HCT116 (cell line): ENCODE measurements at regions not wholly inside any gene's neighbourhood (a gene's known extent, or its start where the extent isn't known, plus 50 kb on each side); places are given as distances from the start of the nearest gene placed in this dataset.

Source experiments
- ATAC-seq: fragments of 200-7000 bp; cut with Tn5 transposase; 2 replicates; pipeline ENCODE4 v1.9.1; 2020; ENCODE audit warnings: mild to moderate bottlenecking, moderate library complexity
- BruUV-seq: library from RNA; stranded (reverse); fragments of 400-500 nt; replicated peaks from 2 replicates; lab custom pipeline; 2021; lab: Mats Ljungman, UMichigan
- CTCF ChIA-PET: fragments of 300-600 bp; sonication (Branson Sonifier 250); formaldehyde crosslinking; loops from one replicate; lab custom pipeline; 2021; ENCODE audit warnings: antibody characterized with exemption; lab: Charles Lee
- POLR2A ChIA-PET: fragments of 300-600, 350-600 bp; sonication (Branson Sonifier 250); formaldehyde crosslinking; loops from one replicate; lab custom pipeline; 2021; ENCODE audit warnings: antibody characterized with exemption; lab: Charles Lee
- RAD21 ChIA-PET, 2 experiments: fragments of 300-600 bp; sonication (Branson Sonifier 250); formaldehyde crosslinking; loops; one replicate each; lab custom pipeline; 2023; ENCODE audit warnings: low total read pairs in 2 of 2; ENCODE audit not compliant: uncharacterized antibody in 2 of 2, unreplicated experiment in 2 of 2, low non-redundant PET in 1 of 2; lab: Charles Lee
- DNase-seq: peaks from one replicate; pipeline ENCODE4 v3.0.0-alpha.2; 2010; ENCODE audit warnings: low read depth, low spot score
- H2AFZ ChIP-seq: fragments of 200-600 bp; shearing (Covaris generic), sonication (generic); 2 replicates; pipeline ENCODE4 v1.6.1; 2017; ENCODE audit warnings: low read depth, mixed run types, mixed read lengths, antibody characterized with exemption, low read length; ENCODE audit not compliant: poor library complexity, severe bottlenecking
- H3K27ac ChIP-seq: 2 replicates; pipeline ENCODE4 v1.5.1; 2012; ENCODE audit warnings: low read depth, low read length
- H3K27me3 ChIP-seq: fragments of 200-600 bp; sonication (generic); 2 replicates; pipeline ENCODE4 v1.6.1; 2016; ENCODE audit warnings: mixed run types, low read length, mixed read lengths; ENCODE audit not compliant: insufficient read depth
- H3K36me3 ChIP-seq, 2 experiments: fragments of 200-500 bp in 1 of 2; fragments of 200-600 bp in 1 of 2; sonication (Bioruptor generic) in 1 of 2; sonication (generic) in 1 of 2; 2 replicates each; pipeline versions ENCODE4 v1.5.1 to v1.6.1; 2014 to 2016; ENCODE audit warnings: low read length in 2 of 2, inconsistent platforms in 1 of 2, mixed read lengths in 1 of 2, mixed run types in 1 of 2; ENCODE audit not compliant: insufficient read depth in 2 of 2, control insufficient read depth in 1 of 2
- H3K4me1 ChIP-seq, 2 experiments: fragments of 200-600 bp in 1 of 2; sonication (generic) in 1 of 2; 2 replicates each; pipeline versions ENCODE4 v1.5.1 to v1.6.1; 2012 to 2017; ENCODE audit warnings: low read length in 2 of 2, inconsistent platforms in 1 of 2, mild to moderate bottlenecking in 1 of 2, mixed read lengths in 1 of 2, mixed run types in 1 of 2, moderate library complexity in 1 of 2; ENCODE audit not compliant: insufficient read depth in 2 of 2, control insufficient read depth in 1 of 2
- H3K4me2 ChIP-seq: fragments of 200-600 bp; sonication (generic); 2 replicates; pipeline ENCODE4 v1.6.1; 2017; ENCODE audit warnings: mixed run types, low read length, mixed read lengths
- H3K4me3 ChIP-seq, 2 experiments: fragments of 200-600 bp in 1 of 2; sonication (generic) in 1 of 2; replicated peaks in 1 of 2; 2 replicates each; pipeline ENCODE4 v1.5.1; 2011 to 2016; ENCODE audit warnings: low read length in 2 of 2, control low read depth in 1 of 2, low read depth in 1 of 2, mild to moderate bottlenecking in 1 of 2, mixed read lengths in 1 of 2, mixed run types in 1 of 2
- H3K79me2 ChIP-seq: fragments of 200-600 bp; sonication (generic); 2 replicates; pipeline ENCODE4 v1.6.1; 2017; ENCODE audit warnings: mild to moderate bottlenecking, mixed run types, low read length, moderate library complexity, mixed read lengths; ENCODE audit not compliant: insufficient read depth
- H3K9ac ChIP-seq: fragments of 200-600 bp; sonication (generic); 2 replicates; pipeline ENCODE4 v1.6.1; 2016; ENCODE audit warnings: low read length, mixed read lengths
- H3K9me2 ChIP-seq: fragments of 200-600 bp; sonication (generic), shearing (Covaris generic); 2 replicates; pipeline ENCODE4 v1.6.1; 2017; ENCODE audit warnings: mixed run types, mild to moderate bottlenecking, moderate library complexity; ENCODE audit not compliant: insufficient read depth
- H3K9me3 ChIP-seq, 2 experiments: fragments of 200-500 bp in 1 of 2; fragments of 200-600 bp in 1 of 2; sonication (Bioruptor generic) in 1 of 2; sonication (generic) in 1 of 2; 2 replicates each; pipeline ENCODE4 v1.6.1; 2014 to 2017; ENCODE audit warnings: low read length in 2 of 2, mixed read lengths in 2 of 2, inconsistent platforms in 1 of 2, low read depth in 1 of 2, mild to moderate bottlenecking in 1 of 2, mixed run types in 1 of 2, moderate library complexity in 1 of 2; ENCODE audit not compliant: control insufficient read depth in 1 of 2, insufficient read depth in 1 of 2
- H4K20me1 ChIP-seq: fragments of 200-600 bp; sonication (generic), shearing (Covaris generic); 2 replicates; pipeline ENCODE4 v1.6.1; 2017; ENCODE audit warnings: mixed run types, mild to moderate bottlenecking, moderate library complexity; ENCODE audit not compliant: insufficient read depth
- ATF3 ChIP-seq: IDR thresholded peaks from 2 replicates; pipeline ENCODE4 v1.6.1; 2012
- ELF1 ChIP-seq: IDR thresholded peaks from 2 replicates; pipeline ENCODE4 v1.6.1; 2012; ENCODE audit warnings: low read depth, borderline replicate concordance
- EZH2 ChIP-seq: fragments of 200-600 bp; sonication (generic); IDR thresholded peaks from 2 replicates; pipeline ENCODE4 v1.6.1; 2017; ENCODE audit warnings: antibody characterized with exemption, mixed run types
- JUND ChIP-seq: IDR thresholded peaks from 2 replicates; pipeline ENCODE4 v1.6.1; 2012
- MAX ChIP-seq: IDR thresholded peaks from 2 replicates; pipeline ENCODE4 v1.6.1; 2012
- POLR2AphosphoS5 ChIP-seq: IDR thresholded peaks from 2 replicates; pipeline ENCODE4 v1.6.1; 2011; ENCODE audit warnings: mild to moderate bottlenecking, low read depth, low read length, moderate library complexity
- RAD21 ChIP-seq: IDR thresholded peaks from 2 replicates; pipeline ENCODE4 v1.6.1; 2012; ENCODE audit warnings: low read depth, mild to moderate bottlenecking
- SP1 ChIP-seq: IDR thresholded peaks from 2 replicates; pipeline ENCODE4 v1.6.1; 2012; ENCODE audit warnings: low read depth
- SRF ChIP-seq: IDR thresholded peaks from 2 replicates; pipeline ENCODE4 v1.6.1; 2012; ENCODE audit warnings: low read depth
- intact Hi-C: fragments of 100-400 bp; cut with micrococcal nuclease; formaldehyde crosslinking; loops from 2 replicates; pipeline ENCODE4 v1.10.0; 2022
- TF ChIP-seq, protein P1 (sequence below): IDR thresholded peaks from 2 replicates; pipeline ENCODE4 v1.6.1; 2012; ENCODE audit warnings: low read depth

- TF ChIP-seq RAD21 = no peak
- no peak for TF ChIP-seq ELF1
- TF ChIP-seq MAX = no peak
- TF ChIP-seq SRF = no peak
Observed at GRCh38 chr7:94055963-94056362, 51.8 kb upstream of the BET1 start (continued).

DNA sequence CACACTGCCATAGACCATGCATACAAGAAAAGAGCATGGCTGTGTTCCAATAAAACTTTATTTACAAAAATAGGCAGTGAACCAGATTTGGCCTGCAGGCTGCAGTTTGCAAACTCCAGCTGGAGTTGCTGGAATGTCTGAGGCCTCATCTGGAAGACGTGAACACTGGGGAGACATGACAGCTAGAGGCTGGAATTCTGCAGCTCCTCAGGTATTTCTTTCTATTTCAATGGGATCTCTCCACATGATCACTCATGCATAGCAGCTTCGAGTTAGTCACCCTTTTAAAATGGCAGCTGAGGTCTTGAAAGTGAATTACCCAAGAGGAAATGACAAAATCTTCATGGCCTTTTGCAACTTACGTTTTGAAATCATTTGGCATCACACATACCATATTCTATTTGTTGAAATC lies 52.6 kb upstream of the BET1 start:
- Histone ChIP-seq H3K9me3 (no peaks in the 10 kb centered on the region), H3K27ac (no peak overlapping the region), H3K9me2 (no peaks in the 10 kb centered on the region), H3K4me2 (no peak overlapping the region), H3K79me2 (no peaks in the 10 kb centered on the region), H3K9ac (no peak overlapping the region), H3K27me3 (peaks cover 13% of the 10 kb centered on the region; the same call in 1 of the 2 replicates), H3K4me3 (no peak overlapping the region), H3K36me3 (no peaks in the 10 kb centered on the region), H2AFZ (no peak overlapping the region), H4K20me1 (no peaks in the 10 kb centered on the region), H3K4me1 (no peaks in the 10 kb centered on the region)
- DNase-seq = no peak
- ChIA-PET RAD21 (no interaction called here), CTCF (no interaction called here), POLR2A (no interaction called here)
- no peak for TF ChIP-seq POLR2AphosphoS5
- TF ChIP-seq, protein P1, sequence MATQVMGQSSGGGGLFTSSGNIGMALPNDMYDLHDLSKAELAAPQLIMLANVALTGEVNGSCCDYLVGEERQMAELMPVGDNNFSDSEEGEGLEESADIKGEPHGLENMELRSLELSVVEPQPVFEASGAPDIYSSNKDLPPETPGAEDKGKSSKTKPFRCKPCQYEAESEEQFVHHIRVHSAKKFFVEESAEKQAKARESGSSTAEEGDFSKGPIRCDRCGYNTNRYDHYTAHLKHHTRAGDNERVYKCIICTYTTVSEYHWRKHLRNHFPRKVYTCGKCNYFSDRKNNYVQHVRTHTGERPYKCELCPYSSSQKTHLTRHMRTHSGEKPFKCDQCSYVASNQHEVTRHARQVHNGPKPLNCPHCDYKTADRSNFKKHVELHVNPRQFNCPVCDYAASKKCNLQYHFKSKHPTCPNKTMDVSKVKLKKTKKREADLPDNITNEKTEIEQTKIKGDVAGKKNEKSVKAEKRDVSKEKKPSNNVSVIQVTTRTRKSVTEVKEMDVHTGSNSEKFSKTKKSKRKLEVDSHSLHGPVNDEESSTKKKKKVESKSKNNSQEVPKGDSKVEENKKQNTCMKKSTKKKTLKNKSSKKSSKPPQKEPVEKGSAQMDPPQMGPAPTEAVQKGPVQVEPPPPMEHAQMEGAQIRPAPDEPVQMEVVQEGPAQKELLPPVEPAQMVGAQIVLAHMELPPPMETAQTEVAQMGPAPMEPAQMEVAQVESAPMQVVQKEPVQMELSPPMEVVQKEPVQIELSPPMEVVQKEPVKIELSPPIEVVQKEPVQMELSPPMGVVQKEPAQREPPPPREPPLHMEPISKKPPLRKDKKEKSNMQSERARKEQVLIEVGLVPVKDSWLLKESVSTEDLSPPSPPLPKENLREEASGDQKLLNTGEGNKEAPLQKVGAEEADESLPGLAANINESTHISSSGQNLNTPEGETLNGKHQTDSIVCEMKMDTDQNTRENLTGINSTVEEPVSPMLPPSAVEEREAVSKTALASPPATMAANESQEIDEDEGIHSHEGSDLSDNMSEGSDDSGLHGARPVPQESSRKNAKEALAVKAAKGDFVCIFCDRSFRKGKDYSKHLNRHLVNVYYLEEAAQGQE = no peak
- no peak for TF ChIP-seq JUND
- TF ChIP-seq SP1 = no peak
- TF ChIP-seq EZH2 = no peak
- TF ChIP-seq ATF3 = no peak
- no TSS peak for BruUV-seq
- ATAC-seq = no peak
- intact Hi-C loops = no loop called here
